Prostate gland (tissue), 2 donors: ENCODE measurements at regions not wholly inside any gene's neighbourhood (a gene's known extent, or its start where the extent isn't known, plus 50 kb on each side); places are given as distances from the start of the nearest gene placed in this dataset.

ENCODE experiments used
- DNase-seq: peaks from one replicate; pipeline ENCODE4 v3.0.0-alpha.2; 2019; ENCODE audit warnings: low spot score
- H3K27ac ChIP-seq, 2 donors: fragments of 200-600 bp; sonication (generic); 2 replicates each; pipeline ENCODE4 v1.5.1; 2017 to 2019
- H3K27me3 ChIP-seq: fragments of 200-600 bp; sonication (generic); replicated peaks from 2 replicates; pipeline ENCODE4 v1.5.1; 2019; ENCODE audit not compliant: insufficient read depth
- H3K36me3 ChIP-seq, 2 donors: fragments of 200-600 bp; sonication (generic); 1 replicate in 1 of 2; 2 replicates in 1 of 2; pipeline versions ENCODE4 v1.5.1 to v1.8.1; 2017 to 2019
- H3K4me1 ChIP-seq: fragments of 200-600 bp; sonication (generic); replicated peaks from 2 replicates; pipeline ENCODE4 v1.5.1; 2019
- H3K4me3 ChIP-seq, 2 donors: fragments of 200-600 bp; sonication (generic); 2 replicates each; pipeline ENCODE4 v1.5.1; 2017 to 2019
- H3K9me3 ChIP-seq: fragments of 200-600 bp; sonication (generic); 2 replicates; pipeline ENCODE4 v1.5.1; 2017
- POLR2A ChIP-seq: fragments of 450-650 bp; IDR thresholded peaks from one replicate; pipeline ENCODE4 v1.6.1; 2016; ENCODE audit warnings: antibody characterized with exemption, mild to moderate bottlenecking
- POLR2AphosphoS5 ChIP-seq: sonication (generic); formaldehyde crosslinking; IDR thresholded peaks from one replicate; pipeline ENCODE4 v1.6.1; 2017; ENCODE audit warnings: antibody characterized with exemption
- WGBS: methylation state at CpG from one replicate; pipeline ENCODE4 v1.1.5; 2018; 5-methylcytosine and 5-hydroxymethylcytosine counted together
- intact Hi-C: fragments of 100-400 bp; cut with DNase I; formaldehyde crosslinking; loops from one replicate; pipeline ENCODE4 v1.14.2; 2022
- TF ChIP-seq, protein P1 (sequence below), 4 experiments: fragments of 200-600 bp in 2 of 4; fragments of 450-650 bp in 2 of 4; sonication (generic) in 2 of 4; IDR thresholded peaks; 1 replicate in 3 of 4; 2 replicates in 1 of 4; pipeline ENCODE4 v1.5.1; 2016 to 2019; ENCODE audit warnings: antibody characterized with exemption in 4 of 4, mild to moderate bottlenecking in 2 of 4, moderate library complexity in 2 of 4

DNA sequence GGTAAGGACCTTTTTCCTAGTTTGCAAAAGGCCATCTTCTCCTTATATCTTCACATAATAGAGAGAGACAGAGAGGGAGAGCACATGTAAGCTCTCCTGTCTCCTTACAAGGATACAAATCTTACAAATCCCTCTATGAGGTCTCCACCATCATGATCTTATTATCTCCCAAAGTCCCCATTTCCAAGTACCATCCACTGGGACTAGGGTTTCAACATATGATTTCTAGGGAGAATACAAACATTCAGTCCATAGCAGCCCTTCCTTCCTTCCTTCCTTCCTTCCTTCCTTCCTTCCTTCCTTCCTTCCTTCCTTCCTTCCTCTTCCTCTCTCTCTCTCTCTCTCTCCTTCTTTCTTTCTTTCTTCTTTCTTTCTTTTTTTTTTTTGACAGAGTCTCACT is 1132.9 kb upstream of the WWC1 start:
- Histone ChIP-seq H3K4me3 (no peak overlapping the region), H3K36me3 (no peaks in the 10 kb centered on the region), H3K27ac (no peak overlapping the region), H3K4me1 (no peaks in the 10 kb centered on the region), H3K9me3 (no peaks in the 10 kb centered on the region), H3K27me3 (no peaks in the 10 kb centered on the region)
- TF ChIP-seq POLR2A (no peak), POLR2AphosphoS5 (no peak)
- TF ChIP-seq, protein P1, sequence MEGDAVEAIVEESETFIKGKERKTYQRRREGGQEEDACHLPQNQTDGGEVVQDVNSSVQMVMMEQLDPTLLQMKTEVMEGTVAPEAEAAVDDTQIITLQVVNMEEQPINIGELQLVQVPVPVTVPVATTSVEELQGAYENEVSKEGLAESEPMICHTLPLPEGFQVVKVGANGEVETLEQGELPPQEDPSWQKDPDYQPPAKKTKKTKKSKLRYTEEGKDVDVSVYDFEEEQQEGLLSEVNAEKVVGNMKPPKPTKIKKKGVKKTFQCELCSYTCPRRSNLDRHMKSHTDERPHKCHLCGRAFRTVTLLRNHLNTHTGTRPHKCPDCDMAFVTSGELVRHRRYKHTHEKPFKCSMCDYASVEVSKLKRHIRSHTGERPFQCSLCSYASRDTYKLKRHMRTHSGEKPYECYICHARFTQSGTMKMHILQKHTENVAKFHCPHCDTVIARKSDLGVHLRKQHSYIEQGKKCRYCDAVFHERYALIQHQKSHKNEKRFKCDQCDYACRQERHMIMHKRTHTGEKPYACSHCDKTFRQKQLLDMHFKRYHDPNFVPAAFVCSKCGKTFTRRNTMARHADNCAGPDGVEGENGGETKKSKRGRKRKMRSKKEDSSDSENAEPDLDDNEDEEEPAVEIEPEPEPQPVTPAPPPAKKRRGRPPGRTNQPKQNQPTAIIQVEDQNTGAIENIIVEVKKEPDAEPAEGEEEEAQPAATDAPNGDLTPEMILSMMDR (IDR thresholded peaks at IDR 0.05) = no peak
- intact Hi-C loops = no loop called here
- no peak for DNase-seq

DNA sequence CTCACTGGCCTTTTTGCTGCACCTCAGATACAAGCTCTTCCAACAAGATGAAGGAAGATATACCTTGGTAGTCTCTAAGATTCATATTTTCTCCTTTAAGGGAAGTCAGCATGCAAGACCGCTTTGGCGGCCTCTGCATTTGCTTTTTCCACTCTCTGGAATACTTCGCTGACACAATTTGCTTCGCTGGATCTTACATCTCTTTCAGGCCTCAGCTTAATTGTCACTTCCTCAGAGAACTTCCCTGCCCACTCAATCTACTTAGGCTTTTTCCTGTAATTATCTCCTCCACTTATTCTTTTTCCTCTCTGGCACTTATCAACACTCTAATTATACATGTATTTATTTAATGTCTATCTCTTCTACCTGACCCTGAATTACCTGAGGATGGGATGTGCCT is 1131.1 kb upstream of the WWC1 start:
- Histone ChIP-seq H3K4me3 (no peak overlapping the region), H3K4me1 (no peaks in the 10 kb centered on the region), H3K27ac (no peak overlapping the region), H3K9me3 (no peaks in the 10 kb centered on the region), H3K27me3 (no peaks in the 10 kb centered on the region), H3K36me3 (no peaks in the 10 kb centered on the region)
- intact Hi-C loops = no loop called here
- 95% methylated on average over 4 of the region's 4 CpGs for WGBS
- TF ChIP-seq POLR2AphosphoS5 (no peak), POLR2A (no peak)
- TF ChIP-seq, protein P1 (IDR thresholded peaks at IDR 0.05) = no peak
- DNase-seq = no peak

DNA sequence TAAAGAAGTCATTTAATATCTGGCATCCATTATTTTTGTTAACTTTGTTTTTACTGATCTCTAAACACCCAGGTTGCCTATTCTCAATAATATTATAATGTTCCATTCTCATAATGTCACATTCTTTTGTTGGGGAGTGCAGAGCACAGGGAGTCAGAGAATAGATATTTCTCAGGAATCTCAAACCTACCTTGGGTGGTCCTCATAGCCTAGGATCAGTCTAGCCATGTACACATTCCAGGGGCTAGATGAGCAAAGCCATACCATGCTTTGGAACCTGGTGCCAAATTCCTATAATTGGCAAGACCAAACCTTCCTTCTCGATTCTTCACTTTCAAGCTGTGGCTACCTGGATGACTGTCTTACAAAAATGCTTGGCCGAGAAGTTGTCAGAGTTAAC is 1124.7 kb upstream of the WWC1 start:
- 42% methylated on average over 2 of the region's 2 CpGs for whole genome bisulfite sequencing
- H3K4me3 ChIP-seq = no peak overlapping the region

DNA sequence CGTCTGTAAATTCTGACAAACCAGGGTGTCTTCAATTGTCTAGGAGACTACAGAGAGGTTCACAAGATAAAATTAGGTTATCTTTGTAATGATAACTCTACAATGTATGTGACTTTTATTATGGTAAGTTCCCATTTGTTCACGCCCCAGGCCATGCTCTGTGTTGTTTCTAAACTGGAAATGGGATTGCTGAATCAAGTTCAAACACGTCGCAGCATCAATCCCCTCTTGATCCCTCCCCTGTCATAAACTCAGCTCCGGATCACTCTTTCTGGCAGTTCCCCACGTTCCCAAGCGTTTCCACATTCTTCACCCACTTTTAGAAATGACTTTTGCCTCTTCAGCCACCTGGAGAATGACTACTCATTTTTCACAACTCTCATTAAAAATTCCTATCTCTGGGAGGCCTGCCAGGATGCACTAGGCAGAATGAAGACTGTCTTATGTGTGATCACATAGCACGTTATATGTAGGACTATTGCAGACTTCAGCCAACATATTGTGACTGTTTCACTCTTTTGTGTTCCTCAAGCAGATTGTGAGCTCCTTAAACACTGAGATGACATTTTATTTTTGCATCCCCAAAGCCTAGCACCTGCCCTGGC is 1124.2 kb upstream of the WWC1 start:
- DNase-seq = no peak
- H3K36me3 ChIP-seq = no peaks in the 10 kb centered on the region
- TF ChIP-seq, protein P1 (IDR thresholded peaks at IDR 0.05) = no peak
- no peak for TF ChIP-seq POLR2A
- no peak for TF ChIP-seq POLR2AphosphoS5
- no peak overlapping the region for H3K4me3 ChIP-seq
- H3K4me1 ChIP-seq = no peaks in the 10 kb centered on the region
- no peaks in the 10 kb centered on the region for H3K9me3 ChIP-seq
- 24% methylated on average over 8 of the region's 8 CpGs for WGBS
- intact Hi-C loops = no loop called here
- no peaks in the 10 kb centered on the region for H3K27me3 ChIP-seq
- no peak overlapping the region for H3K27ac ChIP-seq

More for the DNA sequence above, 1124.7 kb upstream of the WWC1 start:
- no peaks in the 10 kb centered on the region for H3K9me3 ChIP-seq
- H3K27ac ChIP-seq = no peak overlapping the region
- no peaks in the 10 kb centered on the region for H3K27me3 ChIP-seq
- intact Hi-C loops = no loop called here
- no peak for DNase-seq
- TF ChIP-seq, protein P1 (IDR thresholded peaks at IDR 0.05) = no peak
- TF ChIP-seq POLR2AphosphoS5 = no peak
- no peak for TF ChIP-seq POLR2A
- H3K36me3 ChIP-seq = no peaks in the 10 kb centered on the region
- H3K4me1 ChIP-seq = no peaks in the 10 kb centered on the region

DNA sequence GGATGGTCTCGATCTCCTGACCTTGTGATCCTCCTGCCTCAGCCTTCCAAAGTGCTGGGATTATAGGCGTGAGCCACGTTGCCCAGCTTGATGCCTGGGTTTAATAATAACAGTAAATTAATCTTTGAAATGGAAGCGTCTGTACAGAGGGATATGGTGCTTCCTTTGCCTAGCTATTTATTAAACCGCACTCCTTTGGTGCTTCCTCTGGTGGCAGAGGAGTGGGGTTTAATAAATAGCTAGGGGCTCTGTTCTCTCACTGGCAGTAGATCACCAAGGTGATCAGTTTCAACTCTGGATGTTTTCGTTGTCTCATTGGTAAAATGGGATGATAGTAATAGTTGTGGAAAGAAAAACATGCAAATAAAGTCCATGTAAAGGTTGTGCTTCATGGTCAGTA is 1122.5 kb upstream of the WWC1 start:
- no peak overlapping the region for H3K27ac ChIP-seq
- DNase-seq = no peak
- H3K4me1 ChIP-seq = no peaks in the 10 kb centered on the region
- intact Hi-C loops = no loop called here
- TF ChIP-seq POLR2A (no peak), POLR2AphosphoS5 (no peak)
- TF ChIP-seq, protein P1 (IDR thresholded peaks at IDR 0.05) = no peak
- H3K9me3 ChIP-seq = no peaks in the 10 kb centered on the region
- 89% methylated on average over 6 of the region's 6 CpGs for WGBS
- no peak overlapping the region for H3K4me3 ChIP-seq
- H3K36me3 ChIP-seq = no peaks in the 10 kb centered on the region
- H3K27me3 ChIP-seq = no peaks in the 10 kb centered on the region
